ENCODE measurements at regions not wholly inside any gene's neighbourhood (a gene's known extent, or its start where the extent isn't known, plus 50 kb on each side); places are given as distances from the start of the nearest gene placed in this dataset.

- DNase-seq (ENCODE audit: low spot score): no peak
- H3K27ac ChIP-seq: no peak overlapping the region
- H3K4me3 ChIP-seq: no peak overlapping the region
- no peaks in the 10 kb centered on the region for H3K27me3 ChIP-seq
- H3K4me1 ChIP-seq: no peaks in the 10 kb centered on the region
- no peak for TF ChIP-seq CTCF (IDR thresholded peaks at IDR 0.05)
- no peaks in the 10 kb centered on the region for H3K9me3 ChIP-seq
- no peaks in the 10 kb centered on the region for H3K36me3 ChIP-seq
Measured at GRCh38 chr2:8337321-8337720, 344.5 kb upstream of the ID2 start.

DNA sequence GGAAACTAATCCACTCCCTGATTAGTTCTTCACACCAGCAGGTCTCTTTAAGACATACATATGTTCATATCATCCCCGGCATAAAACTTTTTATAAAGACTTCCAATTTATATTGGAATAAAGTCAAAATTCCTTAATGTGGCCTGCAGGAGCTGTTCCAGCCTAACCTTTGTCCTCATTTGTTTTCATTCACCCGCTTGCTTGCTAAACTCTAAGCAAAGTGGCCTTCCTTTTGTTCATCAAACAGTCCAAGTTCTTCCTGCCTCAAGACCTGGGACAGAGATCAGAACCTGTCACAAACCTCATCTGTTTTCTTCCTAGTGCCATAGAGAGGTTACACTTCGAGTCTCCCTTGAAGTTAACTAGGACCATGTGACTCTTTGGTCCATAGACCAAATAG, 339.4 kb upstream of the ID2 start:
- no peaks in the 10 kb centered on the region for H3K36me3 ChIP-seq
- no peaks in the 10 kb centered on the region for H3K27me3 ChIP-seq
- TF ChIP-seq CTCF (IDR thresholded peaks at IDR 0.05): no peak
- no peaks in the 10 kb centered on the region for H3K4me1 ChIP-seq
- no peak overlapping the region for H3K27ac ChIP-seq
- no peak overlapping the region for H3K4me3 ChIP-seq
- H3K9me3 ChIP-seq: no peaks in the 10 kb centered on the region
- DNase-seq (ENCODE audit: low spot score): no peak

- Histone ChIP-seq H3K9me3 (no peaks in the 10 kb centered on the region), H3K27me3 (no peaks in the 10 kb centered on the region), H3K27ac (no peak overlapping the region), H3K4me3 (no peak overlapping the region), H3K4me1 (no peaks in the 10 kb centered on the region), H3K36me3 (no peaks in the 10 kb centered on the region)
- DNase-seq (ENCODE audit: low spot score): no peak
- no peak for TF ChIP-seq CTCF (IDR thresholded peaks at IDR 0.05)
Measured at GRCh38 chr2:8343031-8343430, 338.8 kb upstream of the ID2 start.

GRCh38 chr2:8344144-8345097, 337.4 kb upstream of the ID2 start:
- H3K4me1 ChIP-seq: no peaks in the 10 kb centered on the region
- H3K9me3 ChIP-seq: no peaks in the 10 kb centered on the region
- no peak for DNase-seq (ENCODE audit: low spot score)
- H3K27me3 ChIP-seq: no peaks in the 10 kb centered on the region
- H3K4me3 ChIP-seq: no peak overlapping the region
- H3K36me3 ChIP-seq: no peaks in the 10 kb centered on the region
- no peak for TF ChIP-seq CTCF (IDR thresholded peaks at IDR 0.05)
- no peak overlapping the region for H3K27ac ChIP-seq

DNA sequence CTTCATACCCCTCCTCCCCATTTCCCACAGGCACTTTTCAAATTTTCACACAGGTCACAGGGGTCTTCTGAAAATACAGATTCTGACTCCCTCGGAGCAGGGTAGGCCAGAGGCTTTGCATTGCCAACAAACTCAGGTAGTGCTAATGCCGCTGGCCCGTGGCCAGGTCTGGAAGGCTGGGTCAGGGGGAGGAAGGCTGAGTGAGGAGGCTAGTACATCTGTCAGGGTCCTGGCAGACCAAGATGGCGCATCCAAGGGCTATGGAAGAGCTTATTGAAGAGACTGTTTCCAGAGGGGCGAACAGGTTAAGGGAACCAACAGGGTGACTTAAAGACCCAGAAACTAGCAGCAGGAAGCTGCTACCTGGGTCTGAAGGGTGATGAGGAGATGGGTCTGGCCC, 336.7 kb upstream of the ID2 start:
- Histone ChIP-seq H3K36me3 (no peaks in the 10 kb centered on the region), H3K9me3 (no peaks in the 10 kb centered on the region), H3K27me3 (no peaks in the 10 kb centered on the region), H3K27ac (no peak overlapping the region), H3K4me1 (no peaks in the 10 kb centered on the region), H3K4me3 (no peak overlapping the region)
- no peak for TF ChIP-seq CTCF (IDR thresholded peaks at IDR 0.05)
- DNase-seq (ENCODE audit: low spot score): no peak

DNA sequence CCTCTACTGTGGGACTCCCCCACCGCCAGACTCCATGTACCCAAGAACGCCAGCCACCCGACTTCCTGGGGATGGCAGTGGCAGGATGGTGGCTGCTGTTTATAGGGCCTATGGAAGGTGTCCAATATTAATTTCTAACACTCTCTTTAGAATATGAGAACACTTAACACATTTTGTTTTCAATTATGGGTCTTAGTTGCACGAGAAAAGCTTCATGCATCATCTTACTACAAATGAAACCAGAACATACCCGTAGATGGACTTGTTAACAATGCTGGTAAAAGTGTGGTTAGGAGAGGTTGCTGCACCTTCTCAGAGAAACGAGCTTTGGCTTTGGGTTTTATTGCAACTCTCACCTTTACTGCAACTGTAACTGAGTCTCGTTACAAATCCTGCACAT, 335.6 kb upstream of the ID2 start:
- DNase-seq (ENCODE audit: low spot score): no peak
- Histone ChIP-seq H3K4me3 (no peak overlapping the region), H3K36me3 (no peaks in the 10 kb centered on the region), H3K27ac (no peak overlapping the region), H3K4me1 (no peaks in the 10 kb centered on the region), H3K27me3 (no peaks in the 10 kb centered on the region), H3K9me3 (no peaks in the 10 kb centered on the region)
- TF ChIP-seq CTCF (IDR thresholded peaks at IDR 0.05): no peak

Data from right atrium auricular region (tissue), 2 donors.